OCI-LY7 (cell line): ENCODE measurements at regions not wholly inside any gene's neighbourhood (a gene's known extent, or its start where the extent isn't known, plus 50 kb on each side); places are given as distances from the start of the nearest gene placed in this dataset.

Experiments
- EZH2phosphoT487 ChIP-seq: fragments of 200-600 bp; sonication (generic); IDR thresholded peaks from 2 replicates; pipeline ENCODE4 v1.6.1; 2018; ENCODE audit warnings: low read depth, borderline replicate concordance, mild to moderate bottlenecking, mixed run types, antibody characterized with exemption, low read length, moderate library complexity, mixed read lengths
- TF ChIP-seq, protein P1 (sequence below): fragments of 200-600 bp; sonication (generic); conservative IDR thresholded peaks from 2 replicates; pipeline ENCODE4 v1.5.1; 2014; ENCODE audit warnings: mild to moderate bottlenecking, antibody characterized with exemption, low read length, moderate library complexity, mixed read lengths

DNA sequence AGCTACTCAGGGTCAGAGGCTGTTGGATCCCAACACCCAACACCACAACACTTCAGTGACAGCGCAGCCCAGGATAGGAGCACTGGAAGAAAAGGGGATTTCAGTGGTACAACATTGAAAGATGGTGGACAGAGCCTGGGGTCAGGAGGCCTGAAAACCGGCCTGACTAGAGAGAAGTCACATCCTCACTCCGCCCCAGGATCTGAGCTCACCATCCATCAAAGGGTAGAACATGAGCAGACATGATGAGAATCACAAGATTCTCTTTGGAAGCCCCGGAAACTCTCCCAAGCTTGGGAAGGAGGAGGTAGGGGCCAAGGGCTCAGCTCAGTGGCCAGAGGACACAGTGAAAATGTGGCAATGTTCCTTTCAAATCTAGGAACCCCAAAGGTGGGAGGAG, 271.3 kb downstream of the NPHP4 start:
- TF ChIP-seq, protein P1, sequence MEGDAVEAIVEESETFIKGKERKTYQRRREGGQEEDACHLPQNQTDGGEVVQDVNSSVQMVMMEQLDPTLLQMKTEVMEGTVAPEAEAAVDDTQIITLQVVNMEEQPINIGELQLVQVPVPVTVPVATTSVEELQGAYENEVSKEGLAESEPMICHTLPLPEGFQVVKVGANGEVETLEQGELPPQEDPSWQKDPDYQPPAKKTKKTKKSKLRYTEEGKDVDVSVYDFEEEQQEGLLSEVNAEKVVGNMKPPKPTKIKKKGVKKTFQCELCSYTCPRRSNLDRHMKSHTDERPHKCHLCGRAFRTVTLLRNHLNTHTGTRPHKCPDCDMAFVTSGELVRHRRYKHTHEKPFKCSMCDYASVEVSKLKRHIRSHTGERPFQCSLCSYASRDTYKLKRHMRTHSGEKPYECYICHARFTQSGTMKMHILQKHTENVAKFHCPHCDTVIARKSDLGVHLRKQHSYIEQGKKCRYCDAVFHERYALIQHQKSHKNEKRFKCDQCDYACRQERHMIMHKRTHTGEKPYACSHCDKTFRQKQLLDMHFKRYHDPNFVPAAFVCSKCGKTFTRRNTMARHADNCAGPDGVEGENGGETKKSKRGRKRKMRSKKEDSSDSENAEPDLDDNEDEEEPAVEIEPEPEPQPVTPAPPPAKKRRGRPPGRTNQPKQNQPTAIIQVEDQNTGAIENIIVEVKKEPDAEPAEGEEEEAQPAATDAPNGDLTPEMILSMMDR, result no peak
- TF ChIP-seq EZH2phosphoT487, result no peak
